ENCODE measurements at regions not wholly inside any gene's neighbourhood (a gene's known extent, or its start where the extent isn't known, plus 50 kb on each side); places are given as distances from the start of the nearest gene placed in this dataset.

- Mint-ChIP-seq H3K4me3 (ENCODE audit: low read depth) (no peak overlapping the region), H3K9me3 (ENCODE audit: low read depth) (no peaks in the 10 kb centered on the region), H3K27me3 (peaks cover 4% of the 10 kb centered on the region), H3K27ac (no peak overlapping the region), H3K4me1 (ENCODE audit: low read depth) (peaks cover 8% of the 10 kb centered on the region), H3K36me3 (ENCODE audit: insufficient read depth) (no peaks in the 10 kb centered on the region)
- no peak for TF ChIP-seq CTCF (IDR thresholded peaks at IDR 0.05; ENCODE audit: unreplicated experiment)
- no peak for DNase-seq (ENCODE audit: low spot score, unreplicated experiment)
These were observed 453.9 kb downstream of the AACS start for GRCh38 chr12:125519026-125519651.

DNA sequence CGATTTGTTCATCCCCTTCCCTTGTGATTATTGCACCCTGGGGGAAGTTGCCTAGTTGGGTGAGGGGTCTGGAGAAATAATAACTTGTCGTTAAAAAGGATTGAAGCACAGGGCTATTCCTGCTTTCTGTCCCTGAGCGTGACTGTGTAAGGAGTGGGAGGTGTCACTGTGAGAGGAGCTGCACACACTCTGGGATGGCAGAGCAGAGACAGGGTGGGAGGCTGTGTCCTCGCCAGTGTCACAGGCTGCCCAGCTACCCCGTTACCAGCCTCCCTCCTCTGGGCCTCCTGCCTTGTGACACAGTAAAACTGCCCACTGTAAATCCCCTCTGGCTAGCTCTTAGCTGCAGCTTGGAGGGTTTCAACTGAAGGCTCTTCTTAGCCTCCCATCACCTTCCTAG lies 460.6 kb downstream of the AACS start:
- Mint-ChIP-seq H3K27ac (no peak overlapping the region), H3K4me1 (ENCODE audit: low read depth) (no peaks in the 10 kb centered on the region), H3K9me3 (ENCODE audit: low read depth) (peaks cover 4% of the 10 kb centered on the region), H3K36me3 (ENCODE audit: insufficient read depth) (no peaks in the 10 kb centered on the region), H3K4me3 (ENCODE audit: low read depth) (no peak overlapping the region), H3K27me3 (peaks cover 10% of the 10 kb centered on the region)
- no peak for DNase-seq (ENCODE audit: low spot score, unreplicated experiment)
- TF ChIP-seq CTCF (IDR thresholded peaks at IDR 0.05; ENCODE audit: unreplicated experiment): no peak

DNA sequence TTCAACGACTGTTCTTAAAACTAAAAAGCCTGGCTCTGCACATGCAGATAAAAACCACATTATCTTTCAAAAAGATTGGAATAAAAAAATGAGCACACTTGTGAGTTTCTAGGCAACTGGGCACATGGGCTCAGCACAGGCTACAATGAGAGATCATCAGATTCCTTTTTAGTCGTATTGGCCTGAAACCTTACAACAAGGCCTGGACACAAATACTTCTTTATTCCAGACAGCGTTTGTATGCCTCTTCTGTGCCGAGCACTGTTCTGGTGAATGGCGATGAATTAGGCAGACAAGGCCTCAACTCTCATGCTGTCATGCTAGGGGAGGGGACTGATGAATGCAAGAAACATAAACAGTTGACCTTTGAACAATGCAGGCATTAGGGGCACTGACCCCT lies 463.0 kb downstream of the AACS start:
- H3K4me3 Mint-ChIP-seq (ENCODE audit: low read depth): no peak overlapping the region
- peaks cover 4% of the 10 kb centered on the region for H3K9me3 Mint-ChIP-seq (ENCODE audit: low read depth)
- no peaks in the 10 kb centered on the region for H3K36me3 Mint-ChIP-seq (ENCODE audit: insufficient read depth)
- peaks cover 17% of the 10 kb centered on the region for H3K27me3 Mint-ChIP-seq
- H3K27ac Mint-ChIP-seq: no peak overlapping the region
- TF ChIP-seq CTCF (IDR thresholded peaks at IDR 0.05; ENCODE audit: unreplicated experiment): no peak
- no peaks in the 10 kb centered on the region for H3K4me1 Mint-ChIP-seq (ENCODE audit: low read depth)
- no peak for DNase-seq (ENCODE audit: low spot score, unreplicated experiment)

DNA sequence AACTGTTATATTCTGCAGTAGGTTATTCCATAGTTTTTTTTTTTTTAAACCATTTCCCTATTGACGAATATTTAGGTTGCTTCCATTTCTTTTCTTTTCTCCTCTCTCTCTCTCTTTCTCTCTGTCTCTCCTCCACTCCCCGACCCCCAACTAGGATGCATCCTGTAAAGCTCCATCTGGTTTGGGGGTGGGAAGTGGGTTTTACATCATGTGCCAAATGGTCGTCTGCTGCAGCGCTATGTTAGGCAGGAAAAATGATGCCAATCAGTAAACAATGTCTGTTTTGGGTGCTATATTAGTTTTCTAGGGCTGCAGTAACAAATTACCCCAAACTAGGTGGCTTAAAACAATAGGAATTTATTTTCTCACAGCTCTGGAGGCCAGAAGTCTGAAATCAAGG lies 465.0 kb downstream of the AACS start:
- H3K36me3 Mint-ChIP-seq (ENCODE audit: insufficient read depth): no peaks in the 10 kb centered on the region
- no peak for TF ChIP-seq CTCF (IDR thresholded peaks at IDR 0.05; ENCODE audit: unreplicated experiment)
- H3K27ac Mint-ChIP-seq: no peak overlapping the region
- H3K4me3 Mint-ChIP-seq (ENCODE audit: low read depth): no peak overlapping the region
- H3K27me3 Mint-ChIP-seq: peaks cover 14% of the 10 kb centered on the region
- DNase-seq (ENCODE audit: low spot score, unreplicated experiment): no peak
- H3K4me1 Mint-ChIP-seq (ENCODE audit: low read depth): no peaks in the 10 kb centered on the region
- no peaks in the 10 kb centered on the region for H3K9me3 Mint-ChIP-seq (ENCODE audit: low read depth)

GRCh38 chr12:125530876-125531275 lies 465.6 kb downstream of the AACS start:
- no peak overlapping the region for H3K4me3 Mint-ChIP-seq (ENCODE audit: low read depth)
- TF ChIP-seq CTCF (IDR thresholded peaks at IDR 0.05; ENCODE audit: unreplicated experiment): no peak
- no peaks in the 10 kb centered on the region for H3K9me3 Mint-ChIP-seq (ENCODE audit: low read depth)
- no peaks in the 10 kb centered on the region for H3K36me3 Mint-ChIP-seq (ENCODE audit: insufficient read depth)
- H3K4me1 Mint-ChIP-seq (ENCODE audit: low read depth): no peaks in the 10 kb centered on the region
- DNase-seq (ENCODE audit: low spot score, unreplicated experiment): no peak
- H3K27ac Mint-ChIP-seq: no peak overlapping the region
- H3K27me3 Mint-ChIP-seq: peaks cover 18% of the 10 kb centered on the region

Measured in progenitor cell of endocrine pancreas (in vitro differentiated cells).